WI38 (cell line): ENCODE measurements at regions not wholly inside any gene's neighbourhood (a gene's known extent, or its start where the extent isn't known, plus 50 kb on each side); places are given as distances from the start of the nearest gene placed in this dataset.

Experiments
- H3K4me3 ChIP-seq: 2 replicates; pipeline ENCODE4 v1.5.1; 2011; ENCODE audit warnings: low read depth, mild to moderate bottlenecking, control low read depth, low read length
- TF ChIP-seq, protein P1 (sequence below): IDR thresholded peaks from 2 replicates; pipeline ENCODE4 v1.5.1; 2012; ENCODE audit warnings: low read depth, mild to moderate bottlenecking, control low read depth, low read length

DNA sequence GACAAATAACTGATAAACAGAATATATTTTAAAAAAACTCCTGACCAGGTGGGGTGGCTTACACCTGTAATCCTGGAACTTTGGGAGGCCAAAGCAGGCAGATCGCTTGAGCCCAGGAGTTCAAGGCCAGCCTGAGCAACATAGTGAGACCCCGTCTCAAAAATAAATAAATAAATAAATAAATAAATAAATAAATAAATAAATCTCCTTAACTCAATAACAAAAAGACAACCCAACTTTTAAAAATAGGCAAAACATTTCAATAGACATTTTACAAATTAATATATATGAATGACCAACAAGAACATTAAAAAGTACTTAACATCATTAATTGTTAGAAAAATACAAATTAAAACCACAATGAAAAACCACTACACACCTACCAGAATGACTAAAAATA lies 56.2 kb upstream of the CAPRIN2 start:
- H3K4me3 ChIP-seq: no peak overlapping the region
- TF ChIP-seq, protein P1, sequence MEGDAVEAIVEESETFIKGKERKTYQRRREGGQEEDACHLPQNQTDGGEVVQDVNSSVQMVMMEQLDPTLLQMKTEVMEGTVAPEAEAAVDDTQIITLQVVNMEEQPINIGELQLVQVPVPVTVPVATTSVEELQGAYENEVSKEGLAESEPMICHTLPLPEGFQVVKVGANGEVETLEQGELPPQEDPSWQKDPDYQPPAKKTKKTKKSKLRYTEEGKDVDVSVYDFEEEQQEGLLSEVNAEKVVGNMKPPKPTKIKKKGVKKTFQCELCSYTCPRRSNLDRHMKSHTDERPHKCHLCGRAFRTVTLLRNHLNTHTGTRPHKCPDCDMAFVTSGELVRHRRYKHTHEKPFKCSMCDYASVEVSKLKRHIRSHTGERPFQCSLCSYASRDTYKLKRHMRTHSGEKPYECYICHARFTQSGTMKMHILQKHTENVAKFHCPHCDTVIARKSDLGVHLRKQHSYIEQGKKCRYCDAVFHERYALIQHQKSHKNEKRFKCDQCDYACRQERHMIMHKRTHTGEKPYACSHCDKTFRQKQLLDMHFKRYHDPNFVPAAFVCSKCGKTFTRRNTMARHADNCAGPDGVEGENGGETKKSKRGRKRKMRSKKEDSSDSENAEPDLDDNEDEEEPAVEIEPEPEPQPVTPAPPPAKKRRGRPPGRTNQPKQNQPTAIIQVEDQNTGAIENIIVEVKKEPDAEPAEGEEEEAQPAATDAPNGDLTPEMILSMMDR: no peak

DNA sequence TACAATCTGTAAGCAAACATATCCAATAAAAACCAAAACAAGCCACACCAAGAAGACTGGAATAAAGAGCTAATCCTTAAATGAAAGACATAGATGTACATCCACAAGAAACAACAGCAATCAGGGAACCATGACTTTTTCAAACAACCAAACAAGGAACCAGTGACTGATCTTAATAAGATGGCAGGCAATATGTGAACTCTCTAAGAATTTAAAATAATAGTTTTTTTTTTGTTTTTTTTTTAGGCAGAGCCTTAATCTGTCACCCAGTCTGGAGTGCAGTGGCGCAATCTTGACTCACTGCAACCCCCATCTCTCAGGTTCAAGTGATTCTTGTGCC lies 52.9 kb upstream of the CAPRIN2 start:
- TF ChIP-seq, protein P1: no peak; the same call in 1 of the 2 replicates
- no peak overlapping the region for H3K4me3 ChIP-seq

DNA sequence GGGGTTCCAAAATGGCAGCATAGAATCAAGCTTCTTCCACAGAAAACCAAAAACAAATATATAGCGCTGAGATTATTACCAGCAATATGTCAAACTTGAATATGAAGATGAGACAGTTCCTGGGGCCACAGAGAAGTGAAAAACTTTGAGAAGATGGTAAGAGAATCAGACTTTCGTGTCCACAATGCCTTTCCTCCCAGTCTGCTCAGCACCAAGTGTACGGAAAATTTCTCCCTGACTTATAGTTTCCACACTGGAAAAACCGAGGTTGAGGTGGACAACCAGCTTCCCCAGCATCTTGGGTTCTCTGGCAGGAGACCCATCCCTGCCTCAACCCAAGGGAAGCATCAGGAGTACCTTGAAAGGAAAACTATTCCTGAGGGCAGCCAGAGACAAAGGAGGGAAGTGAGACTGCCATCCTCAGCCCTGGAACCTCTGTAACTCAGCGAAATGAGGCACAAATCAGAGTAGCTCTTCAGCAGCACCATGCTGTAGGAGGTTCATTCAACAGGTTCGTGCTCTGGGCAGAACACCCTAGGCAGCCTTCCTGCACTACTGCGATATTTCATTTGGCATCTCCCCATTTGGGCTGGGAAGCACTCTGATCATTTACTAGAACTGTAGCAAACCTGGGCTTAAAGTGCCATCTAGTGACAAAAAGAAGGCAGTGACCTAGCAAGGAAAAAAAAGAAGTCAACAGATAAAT lies 52.4 kb upstream of the CAPRIN2 start:
- TF ChIP-seq, protein P1: peak; percentile 40
- H3K4me3 ChIP-seq: no peak overlapping the region

DNA sequence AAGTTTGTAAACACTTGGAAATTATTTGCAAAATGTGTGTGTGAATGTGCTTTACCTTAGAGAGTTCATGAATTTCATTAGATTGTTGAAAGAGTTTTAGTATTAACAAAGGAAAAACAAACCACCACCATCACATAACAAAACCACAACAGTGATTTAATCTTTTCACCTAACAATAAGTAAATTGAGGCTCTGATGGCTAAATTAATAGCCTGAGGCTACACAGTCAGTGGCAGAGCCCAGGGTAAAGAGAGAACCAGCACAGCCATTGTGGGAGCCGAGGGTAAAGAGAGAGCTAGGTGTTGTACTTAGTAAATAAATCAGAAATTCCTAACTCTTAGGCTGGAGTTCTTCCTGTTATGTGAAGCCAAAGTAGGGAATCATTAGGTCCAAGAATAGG lies 51.2 kb upstream of the CAPRIN2 start:
- TF ChIP-seq, protein P1: no peak
- no peak overlapping the region for H3K4me3 ChIP-seq
